ENCODE measurements at regions not wholly inside any gene's neighbourhood (a gene's known extent, or its start where the extent isn't known, plus 50 kb on each side); places are given as distances from the start of the nearest gene placed in this dataset.

- in situ Hi-C loops (cut with MboI; ENCODE audit: low pct_ligation_motif_present in 1 of 4, low pct_unique_long_range_greater_than_20kb in 1 of 4, low sequenced_read_pairs in 3 of 4), result no loop called here
- Histone ChIP-seq H3K4me1 (no peaks in the 10 kb centered on the region), H3K36me3 (no peaks in the 10 kb centered on the region), H3K4me3 (no peak overlapping the region), H3K27me3 (no peaks in the 10 kb centered on the region), H3K9me3 (no peaks in the 10 kb centered on the region), H3K27ac (no peak overlapping the region)
- no peak for DNase-seq
- TF ChIP-seq, protein P1, sequence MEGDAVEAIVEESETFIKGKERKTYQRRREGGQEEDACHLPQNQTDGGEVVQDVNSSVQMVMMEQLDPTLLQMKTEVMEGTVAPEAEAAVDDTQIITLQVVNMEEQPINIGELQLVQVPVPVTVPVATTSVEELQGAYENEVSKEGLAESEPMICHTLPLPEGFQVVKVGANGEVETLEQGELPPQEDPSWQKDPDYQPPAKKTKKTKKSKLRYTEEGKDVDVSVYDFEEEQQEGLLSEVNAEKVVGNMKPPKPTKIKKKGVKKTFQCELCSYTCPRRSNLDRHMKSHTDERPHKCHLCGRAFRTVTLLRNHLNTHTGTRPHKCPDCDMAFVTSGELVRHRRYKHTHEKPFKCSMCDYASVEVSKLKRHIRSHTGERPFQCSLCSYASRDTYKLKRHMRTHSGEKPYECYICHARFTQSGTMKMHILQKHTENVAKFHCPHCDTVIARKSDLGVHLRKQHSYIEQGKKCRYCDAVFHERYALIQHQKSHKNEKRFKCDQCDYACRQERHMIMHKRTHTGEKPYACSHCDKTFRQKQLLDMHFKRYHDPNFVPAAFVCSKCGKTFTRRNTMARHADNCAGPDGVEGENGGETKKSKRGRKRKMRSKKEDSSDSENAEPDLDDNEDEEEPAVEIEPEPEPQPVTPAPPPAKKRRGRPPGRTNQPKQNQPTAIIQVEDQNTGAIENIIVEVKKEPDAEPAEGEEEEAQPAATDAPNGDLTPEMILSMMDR (IDR thresholded peaks at IDR 0.05), result no peak
- TF ChIP-seq POLR2AphosphoS5 (IDR thresholded peaks at IDR 0.05), result no peak
- no peak for TF ChIP-seq EP300 (IDR thresholded peaks at IDR 0.05; ENCODE audit: low read depth)
- TF ChIP-seq POLR2A (IDR thresholded peaks at IDR 0.05), result no peak
- intact Hi-C loops (cut with DNase I; ENCODE audit: low total_unique reads), result no loop called here
- 57% methylated on average over 3 of the region's 3 CpGs; no CpG with 5 or more reads in 1 of the 2 donors for WGBS, 2 donors (ENCODE audit: low coverage in 1 of 2)
Measured at GRCh38 chrX:33357606-33358005, 146.3 kb upstream of the DMD start.

DNA sequence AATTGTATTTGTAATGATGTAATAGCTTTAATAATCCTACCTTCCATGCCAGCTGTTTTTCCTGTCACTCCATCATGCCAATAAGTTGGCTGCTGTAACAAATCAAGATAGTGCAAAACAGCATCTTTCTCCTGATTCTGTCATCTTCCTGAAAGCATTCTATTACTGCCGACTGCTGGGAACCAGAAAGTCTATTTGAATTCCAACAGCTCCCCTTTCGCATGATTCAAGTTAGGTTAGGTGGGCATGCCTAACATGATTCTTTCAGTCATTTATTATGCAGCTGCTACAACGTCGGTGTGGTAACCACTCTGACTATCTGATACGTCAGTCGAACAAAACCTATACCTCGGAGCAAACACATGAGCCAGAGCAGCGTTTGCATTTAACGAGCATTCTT is 127.9 kb upstream of the DMD start:
- no peak for DNase-seq
- 25 to 40% methylated on average over 4 to 9 of the region's 9 CpGs for WGBS, 2 donors (ENCODE audit: low coverage in 1 of 2)
- Histone ChIP-seq H3K36me3 (no peaks in the 10 kb centered on the region), H3K27me3 (no peaks in the 10 kb centered on the region), H3K9me3 (no peaks in the 10 kb centered on the region), H3K4me1 (no peaks in the 10 kb centered on the region), H3K27ac (no peak overlapping the region), H3K4me3 (peak overlapping the region in 2 of 4 donors; percentile 13 to 21)
- in situ Hi-C loops (cut with MboI; ENCODE audit: low pct_ligation_motif_present in 1 of 4, low pct_unique_long_range_greater_than_20kb in 1 of 4, low sequenced_read_pairs in 3 of 4) (no loop called here), intact Hi-C loops (cut with DNase I; ENCODE audit: low total_unique reads) (no loop called here)
- TF ChIP-seq, protein P1 (IDR thresholded peaks at IDR 0.05), result no peak
- TF ChIP-seq POLR2AphosphoS5 (IDR thresholded peaks at IDR 0.05) (no peak), POLR2A (IDR thresholded peaks at IDR 0.05) (no peak), EP300 (IDR thresholded peaks at IDR 0.05; ENCODE audit: low read depth) (no peak)

- Histone ChIP-seq H3K36me3 (no peaks in the 10 kb centered on the region), H3K4me3 (no peak overlapping the region), H3K4me1 (no peaks in the 10 kb centered on the region), H3K9me3 (no peaks in the 10 kb centered on the region), H3K27ac (no peak overlapping the region), H3K27me3 (no peaks in the 10 kb centered on the region)
- 23% methylated on average over 6 of the region's 6 CpGs; no CpG with 5 or more reads in 1 of the 2 donors for WGBS, 2 donors (ENCODE audit: low coverage in 1 of 2)
- no peak for TF ChIP-seq EP300 (IDR thresholded peaks at IDR 0.05; ENCODE audit: low read depth)
- TF ChIP-seq POLR2A (IDR thresholded peaks at IDR 0.05), result no peak
- TF ChIP-seq, protein P1 (IDR thresholded peaks at IDR 0.05), result peak in 1 of 5 experiments; percentile 27
- no peak for TF ChIP-seq POLR2AphosphoS5 (IDR thresholded peaks at IDR 0.05)
- no peak for DNase-seq
- in situ Hi-C loops (cut with MboI; ENCODE audit: low pct_ligation_motif_present in 1 of 4, low pct_unique_long_range_greater_than_20kb in 1 of 4, low sequenced_read_pairs in 3 of 4) (no loop called here), intact Hi-C loops (cut with DNase I; ENCODE audit: low total_unique reads) (no loop called here)
Measured at GRCh38 chrX:33336783-33337182, 125.4 kb upstream of the DMD start.

- WGBS, 2 donors (ENCODE audit: low coverage in 1 of 2), result 70 to 100% methylated on average over 1 to 2 of the region's 2 CpGs
- no peak overlapping the region for H3K27ac ChIP-seq
- in situ Hi-C loops (cut with MboI; ENCODE audit: low pct_ligation_motif_present in 1 of 4, low pct_unique_long_range_greater_than_20kb in 1 of 4, low sequenced_read_pairs in 3 of 4), result no loop called here
- no peak overlapping the region for H3K4me3 ChIP-seq
- H3K4me1 ChIP-seq, result no peaks in the 10 kb centered on the region
- no peaks in the 10 kb centered on the region for H3K9me3 ChIP-seq
- TF ChIP-seq POLR2A (IDR thresholded peaks at IDR 0.05) (no peak), EP300 (IDR thresholded peaks at IDR 0.05; ENCODE audit: low read depth) (no peak), POLR2AphosphoS5 (IDR thresholded peaks at IDR 0.05) (no peak)
- TF ChIP-seq, protein P1 (IDR thresholded peaks at IDR 0.05), result no peak
- H3K36me3 ChIP-seq, result no peaks in the 10 kb centered on the region
- no peaks in the 10 kb centered on the region for H3K27me3 ChIP-seq
- DNase-seq, result no peak
- intact Hi-C loops (cut with DNase I; ENCODE audit: low total_unique reads), result no loop called here
Measured at GRCh38 chrX:33333271-33333670, 121.9 kb upstream of the DMD start.

Measured in transverse colon (tissue), 4 donors.